Esophagus (tissue), 2 donors: ENCODE measurements at regions not wholly inside any gene's neighbourhood (a gene's known extent, or its start where the extent isn't known, plus 50 kb on each side); places are given as distances from the start of the nearest gene placed in this dataset.

Experiments
- H3K27ac ChIP-seq, 2 donors: one replicate each; pipeline ENCODE4 v1.5.1; 2013; ENCODE audit warnings: low read depth in 2 of 2, mild to moderate bottlenecking in 2 of 2, inconsistent platforms in 1 of 2, low read length in 1 of 2, moderate library complexity in 1 of 2
- H3K27me3 ChIP-seq, 2 donors: one replicate each; pipeline ENCODE4 v1.6.1; 2013; ENCODE audit warnings: low read length in 2 of 2, control low read depth in 1 of 2, mild to moderate bottlenecking in 1 of 2; ENCODE audit not compliant: insufficient read depth in 2 of 2, control insufficient read depth in 1 of 2
- H3K36me3 ChIP-seq, 2 donors: one replicate each; pipeline ENCODE4 v1.6.1; 2013; ENCODE audit warnings: low read length in 1 of 2; ENCODE audit not compliant: control insufficient read depth in 2 of 2, insufficient read depth in 2 of 2
- H3K4me1 ChIP-seq, 2 donors: one replicate each; pipeline ENCODE4 v1.6.1; 2013; ENCODE audit warnings: low read length in 1 of 2; ENCODE audit not compliant: control insufficient read depth in 2 of 2, insufficient read depth in 2 of 2
- H3K4me3 ChIP-seq, 2 donors: one replicate each; pipeline ENCODE4 v1.5.1; 2013; ENCODE audit warnings: low read length in 2 of 2, mild to moderate bottlenecking in 2 of 2, low read depth in 1 of 2, moderate library complexity in 1 of 2
- H3K9me3 ChIP-seq, 2 donors: one replicate each; pipeline ENCODE4 v1.6.1; 2013; ENCODE audit warnings: mild to moderate bottlenecking in 2 of 2, low read depth in 1 of 2, low read length in 1 of 2, moderate library complexity in 1 of 2; ENCODE audit not compliant: control insufficient read depth in 2 of 2, insufficient read depth in 1 of 2
- WGBS, 2 donors: extraction: QIAGEN DNeasy Blood & Tissue Kit; methylation state at CpG; one replicate each; pipeline ENCODE4 v1.1.7; 2013; 5-methylcytosine and 5-hydroxymethylcytosine counted together
- donor health status: healthy with polysubstance abuse.
- donor health status: Bipolar disorder and iron deficiency.

GRCh38 chr2:151180123-151180522 lies 81.5 kb downstream of the RBM43 start:
- Histone ChIP-seq H3K36me3 (no peaks in the 10 kb centered on the region), H3K4me1 (no peaks in the 10 kb centered on the region), H3K4me3 (no peak overlapping the region), H3K27ac (no peak overlapping the region), H3K9me3 (no peaks in the 10 kb centered on the region), H3K27me3 (peaks cover 2 to 4% of the 10 kb centered on the region in 2 donors)
- WGBS, 2 donors: 89 to 90% methylated on average over 3 of the region's 3 CpGs

- H3K27me3 ChIP-seq: peaks cover 2 to 4% of the 10 kb centered on the region in 2 donors
- H3K4me3 ChIP-seq: no peak overlapping the region
- H3K4me1 ChIP-seq: no peaks in the 10 kb centered on the region
- H3K36me3 ChIP-seq: no peaks in the 10 kb centered on the region
- H3K9me3 ChIP-seq: no peaks in the 10 kb centered on the region
- 91 to 94% methylated on average over 5 of the region's 5 CpGs for WGBS, 2 donors
- no peak overlapping the region for H3K27ac ChIP-seq
Observed at GRCh38 chr2:151178207-151178606, 83.5 kb downstream of the RBM43 start.

DNA sequence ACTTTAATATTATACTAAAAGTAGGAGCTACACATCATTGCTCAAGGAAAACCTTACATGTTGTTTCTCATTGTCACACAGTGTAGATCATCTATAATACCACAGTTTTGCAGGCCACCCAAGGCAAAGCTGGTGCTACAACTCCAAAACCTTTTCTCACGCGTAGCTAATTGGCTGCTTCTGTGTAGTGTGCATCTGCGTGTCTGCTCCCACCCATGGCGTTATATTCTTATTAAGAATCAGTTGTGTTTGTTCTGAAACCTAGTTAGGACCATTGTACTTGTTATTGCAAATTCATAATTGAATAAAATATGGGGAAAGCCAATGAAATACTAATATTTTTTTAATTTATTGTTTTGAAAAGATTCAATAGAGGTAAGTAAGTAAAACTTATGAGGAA lies 83.9 kb downstream of the RBM43 start:
- H3K4me3 ChIP-seq: no peak overlapping the region
- no peak overlapping the region for H3K27ac ChIP-seq
- H3K9me3 ChIP-seq: no peaks in the 10 kb centered on the region
- no peaks in the 10 kb centered on the region for H3K4me1 ChIP-seq
- WGBS, 2 donors: 94 to 97% methylated on average over 4 of the region's 4 CpGs
- H3K36me3 ChIP-seq: no peaks in the 10 kb centered on the region
- peaks cover 2 to 4% of the 10 kb centered on the region in 2 donors for H3K27me3 ChIP-seq

GRCh38 chr2:151176661-151177060 lies 85.0 kb downstream of the RBM43 start:
- Histone ChIP-seq H3K4me1 (no peaks in the 10 kb centered on the region), H3K27me3 (peaks cover 0 to 4% of the 10 kb centered on the region in 2 donors), H3K27ac (no peak overlapping the region), H3K4me3 (no peak overlapping the region), H3K9me3 (no peaks in the 10 kb centered on the region), H3K36me3 (no peaks in the 10 kb centered on the region)
- 91 to 94% methylated on average over 3 of the region's 3 CpGs for WGBS, 2 donors

- H3K9me3 ChIP-seq: no peaks in the 10 kb centered on the region
- peaks cover 0 to 4% of the 10 kb centered on the region in 2 donors for H3K27me3 ChIP-seq
- H3K27ac ChIP-seq: no peak overlapping the region
- no peaks in the 10 kb centered on the region for H3K4me1 ChIP-seq
- H3K4me3 ChIP-seq: no peak overlapping the region
- WGBS, 2 donors: 38 to 44% methylated on average over 5 of the region's 5 CpGs
- no peaks in the 10 kb centered on the region for H3K36me3 ChIP-seq
Observed at GRCh38 chr2:151175864-151176263, 85.8 kb downstream of the RBM43 start.

GRCh38 chr2:151174127-151174526 lies 87.5 kb downstream of the RBM43 start:
- Histone ChIP-seq H3K9me3 (no peaks in the 10 kb centered on the region), H3K27me3 (peaks cover 0 to 4% of the 10 kb centered on the region in 2 donors), H3K4me3 (no peak overlapping the region), H3K36me3 (no peaks in the 10 kb centered on the region), H3K27ac (no peak overlapping the region), H3K4me1 (no peaks in the 10 kb centered on the region)
- WGBS, 2 donors: 85 to 93% methylated on average over 2 of the region's 2 CpGs

GRCh38 chr2:151171186-151171585 lies 90.5 kb downstream of the RBM43 start:
- H3K27me3 ChIP-seq: no peaks in the 10 kb centered on the region
- 88 to 94% methylated on average over 2 of the region's 2 CpGs for WGBS, 2 donors
- H3K9me3 ChIP-seq: no peaks in the 10 kb centered on the region
- no peaks in the 10 kb centered on the region for H3K4me1 ChIP-seq
- no peak overlapping the region for H3K27ac ChIP-seq
- H3K36me3 ChIP-seq: no peaks in the 10 kb centered on the region
- H3K4me3 ChIP-seq: no peak overlapping the region

- Histone ChIP-seq H3K4me3 (no peak overlapping the region), H3K9me3 (no peaks in the 10 kb centered on the region), H3K27ac (no peak overlapping the region), H3K4me1 (no peaks in the 10 kb centered on the region), H3K27me3 (no peaks in the 10 kb centered on the region), H3K36me3 (no peaks in the 10 kb centered on the region)
- WGBS, 2 donors: 84 to 86% methylated on average over 5 of the region's 5 CpGs
Observed at GRCh38 chr2:151166410-151166809, 95.3 kb downstream of the RBM43 start.

GRCh38 chr2:151165105-151165684 lies 96.5 kb downstream of the RBM43 start:
- H3K9me3 ChIP-seq: no peaks in the 10 kb centered on the region
- no peak overlapping the region for H3K4me3 ChIP-seq
- H3K27ac ChIP-seq: no peak overlapping the region
- no peaks in the 10 kb centered on the region for H3K27me3 ChIP-seq
- WGBS, 2 donors: 87% methylated on average over 5 of the region's 5 CpGs
- no peaks in the 10 kb centered on the region for H3K36me3 ChIP-seq
- H3K4me1 ChIP-seq: no peaks in the 10 kb centered on the region

DNA sequence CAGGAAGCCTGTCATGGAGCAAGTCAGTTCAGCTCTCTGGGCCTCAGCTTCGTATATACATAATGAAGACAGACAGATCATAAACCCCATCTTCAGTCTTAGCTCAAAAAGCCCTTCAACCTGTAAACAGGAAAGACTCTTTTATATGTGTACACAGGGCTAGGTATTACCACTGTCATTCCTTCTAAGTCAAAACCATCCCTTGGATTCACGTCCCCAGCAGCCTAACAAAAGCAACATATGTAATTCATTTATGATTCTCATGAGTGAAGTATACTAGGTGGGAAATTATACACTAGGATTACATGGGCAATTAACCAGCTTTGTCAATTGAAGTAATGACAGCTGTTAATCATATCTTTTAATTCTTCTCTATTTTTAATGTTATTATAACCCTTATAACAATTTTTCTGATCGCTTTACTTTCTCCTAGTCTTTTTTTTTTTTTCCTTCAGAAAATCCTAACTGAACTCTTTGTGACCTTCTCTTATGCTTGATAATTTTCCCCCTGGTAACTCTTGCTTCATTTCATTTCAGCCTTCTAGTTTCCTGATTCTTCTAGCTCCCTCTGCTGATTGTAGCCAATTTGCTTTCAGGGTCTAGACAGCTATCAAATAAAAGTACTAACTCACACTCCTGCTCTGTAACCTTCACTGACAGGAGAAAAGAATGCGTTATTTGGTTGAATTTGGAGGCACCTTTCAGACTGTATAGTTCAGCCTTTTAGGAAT lies 99.7 kb downstream of the RBM43 start:
- Histone ChIP-seq H3K27ac (no peak overlapping the region), H3K4me3 (no peak overlapping the region), H3K36me3 (no peaks in the 10 kb centered on the region), H3K9me3 (no peaks in the 10 kb centered on the region), H3K27me3 (no peaks in the 10 kb centered on the region), H3K4me1 (no peaks in the 10 kb centered on the region)
- 59 to 60% methylated on average over 4 of the region's 4 CpGs for WGBS, 2 donors
